Fibroblast of mammary gland (primary cell): ENCODE measurements at regions not wholly inside any gene's neighbourhood (a gene's known extent, or its start where the extent isn't known, plus 50 kb on each side); places are given as distances from the start of the nearest gene placed in this dataset.

Source experiments
- DNase-seq: peaks from one replicate; pipeline ENCODE4 v3.0.0-alpha.2; 2010; ENCODE audit warnings: low read depth
- H3K4me3 ChIP-seq: 2 replicates; pipeline ENCODE4 v1.5.1; 2011; ENCODE audit warnings: low read depth, mild to moderate bottlenecking, low read length, moderate library complexity; ENCODE audit not compliant: control insufficient read depth
- TF ChIP-seq, protein P1 (sequence below): conservative IDR thresholded peaks from 2 replicates; pipeline ENCODE4 v1.5.1; 2011; ENCODE audit warnings: low read depth, low read length, inconsistent platforms; ENCODE audit not compliant: control insufficient read depth, insufficient read depth

DNA sequence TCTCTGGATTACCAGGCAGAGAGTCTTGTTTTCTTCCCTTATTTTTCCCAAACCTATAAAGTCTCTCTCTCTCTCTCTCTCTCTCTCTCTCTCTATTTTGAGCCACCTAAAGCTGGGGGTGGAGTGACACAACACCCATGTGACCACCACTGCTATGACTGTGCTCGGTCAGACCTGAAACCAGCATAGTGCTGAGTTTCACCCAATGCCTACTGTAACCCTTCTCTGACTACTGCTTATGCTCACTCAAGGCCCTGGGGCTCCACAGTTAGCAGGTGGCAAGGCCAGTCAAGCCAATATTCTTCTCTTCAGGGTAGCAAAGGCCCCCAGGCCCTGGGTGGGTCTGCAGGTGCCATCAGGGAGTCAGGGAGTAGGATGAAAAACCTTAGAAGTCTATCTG lies 114.7 kb upstream of the ARMCX2 start:
- TF ChIP-seq, protein P1, sequence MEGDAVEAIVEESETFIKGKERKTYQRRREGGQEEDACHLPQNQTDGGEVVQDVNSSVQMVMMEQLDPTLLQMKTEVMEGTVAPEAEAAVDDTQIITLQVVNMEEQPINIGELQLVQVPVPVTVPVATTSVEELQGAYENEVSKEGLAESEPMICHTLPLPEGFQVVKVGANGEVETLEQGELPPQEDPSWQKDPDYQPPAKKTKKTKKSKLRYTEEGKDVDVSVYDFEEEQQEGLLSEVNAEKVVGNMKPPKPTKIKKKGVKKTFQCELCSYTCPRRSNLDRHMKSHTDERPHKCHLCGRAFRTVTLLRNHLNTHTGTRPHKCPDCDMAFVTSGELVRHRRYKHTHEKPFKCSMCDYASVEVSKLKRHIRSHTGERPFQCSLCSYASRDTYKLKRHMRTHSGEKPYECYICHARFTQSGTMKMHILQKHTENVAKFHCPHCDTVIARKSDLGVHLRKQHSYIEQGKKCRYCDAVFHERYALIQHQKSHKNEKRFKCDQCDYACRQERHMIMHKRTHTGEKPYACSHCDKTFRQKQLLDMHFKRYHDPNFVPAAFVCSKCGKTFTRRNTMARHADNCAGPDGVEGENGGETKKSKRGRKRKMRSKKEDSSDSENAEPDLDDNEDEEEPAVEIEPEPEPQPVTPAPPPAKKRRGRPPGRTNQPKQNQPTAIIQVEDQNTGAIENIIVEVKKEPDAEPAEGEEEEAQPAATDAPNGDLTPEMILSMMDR, result no peak
- DNase-seq, result no peak
- no peak overlapping the region for H3K4me3 ChIP-seq

DNA sequence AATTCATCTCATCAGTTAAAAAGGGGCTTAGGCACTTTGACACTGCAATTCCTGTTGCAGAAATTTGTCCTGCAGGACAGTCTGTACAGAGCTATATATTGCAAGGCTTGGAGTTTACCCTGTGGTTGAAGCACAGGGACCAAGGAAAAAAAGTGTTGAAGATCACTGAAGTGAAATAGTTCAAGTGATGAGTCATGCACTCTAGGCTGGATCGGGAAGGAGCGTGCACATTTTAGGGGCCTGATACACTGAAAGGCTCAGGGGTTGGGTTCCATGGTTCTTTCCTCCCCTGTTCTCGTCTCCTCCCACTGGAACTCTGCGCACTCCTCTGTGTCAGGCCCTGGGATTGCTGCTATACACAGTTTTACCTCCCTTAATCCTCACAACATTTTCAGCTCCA lies 104.9 kb upstream of the ARMCX2 start:
- DNase-seq, result peak; percentile 18
- TF ChIP-seq, protein P1, result no peak
- H3K4me3 ChIP-seq, result no peak overlapping the region

DNA sequence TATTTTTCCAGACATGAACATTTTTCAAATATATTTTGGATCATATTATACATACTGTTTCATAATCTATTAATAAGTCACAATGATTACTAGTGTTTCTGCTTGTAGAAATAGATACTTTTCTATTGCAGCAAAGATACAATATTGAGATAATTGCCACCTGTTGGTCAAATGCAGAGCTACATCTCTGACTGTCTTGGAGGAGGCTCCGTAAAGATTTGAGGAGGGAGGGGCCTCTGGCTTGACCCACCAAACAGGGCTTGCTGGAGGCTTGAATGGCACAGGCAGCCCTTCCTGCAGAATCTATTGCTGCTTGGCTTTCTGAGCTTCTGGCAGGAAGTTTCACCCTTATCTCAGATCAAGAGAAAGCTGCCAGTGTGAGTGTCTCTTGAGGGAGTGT lies 99.3 kb upstream of the ARMCX2 start:
- H3K4me3 ChIP-seq, result no peak overlapping the region
- TF ChIP-seq, protein P1, result peak; percentile 45
- peak; percentile 49 for DNase-seq

DNA sequence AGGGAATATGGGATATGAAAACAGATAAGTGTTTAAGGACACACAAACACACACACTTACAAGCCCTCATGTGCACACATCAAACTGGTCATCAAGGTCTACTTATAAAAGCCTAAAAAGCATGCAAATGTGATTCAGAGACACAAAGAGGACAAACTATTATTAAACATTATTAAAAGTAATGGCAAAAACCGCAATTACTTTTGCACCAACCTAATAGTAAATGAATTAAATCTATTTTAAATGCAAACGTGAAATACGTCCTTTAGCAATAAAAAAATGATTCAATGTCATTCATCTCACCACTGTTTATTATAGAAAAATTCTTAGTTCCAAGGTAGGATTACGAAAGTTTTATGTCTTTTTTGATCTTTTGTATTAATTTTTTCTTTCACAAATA lies 91.1 kb upstream of the ARMCX2 start:
- TF ChIP-seq, protein P1, result no peak
- DNase-seq, result no peak
- no peak overlapping the region for H3K4me3 ChIP-seq

DNA sequence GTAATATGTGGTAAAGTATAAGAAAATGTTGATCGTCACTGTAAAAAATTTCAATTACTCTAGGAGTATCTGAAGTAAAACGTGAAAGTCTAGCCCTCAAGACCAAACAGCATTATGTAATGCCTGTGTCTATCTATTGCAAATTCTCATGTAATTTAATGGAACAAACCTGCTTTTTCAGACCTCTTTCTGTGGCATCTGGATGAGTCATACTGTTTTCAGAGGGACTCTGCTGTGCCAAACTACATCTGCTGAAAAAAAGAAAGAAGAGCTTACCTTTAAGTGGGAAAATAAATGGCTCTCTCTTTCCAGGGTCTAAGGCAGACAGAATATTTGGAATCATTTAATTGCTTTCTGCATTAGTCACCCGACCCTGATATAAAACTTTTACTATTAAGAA lies 89.8 kb upstream of the ARMCX2 start:
- H3K4me3 ChIP-seq, result no peak overlapping the region
- peak; percentile 2 for DNase-seq
- TF ChIP-seq, protein P1, result no peak

DNA sequence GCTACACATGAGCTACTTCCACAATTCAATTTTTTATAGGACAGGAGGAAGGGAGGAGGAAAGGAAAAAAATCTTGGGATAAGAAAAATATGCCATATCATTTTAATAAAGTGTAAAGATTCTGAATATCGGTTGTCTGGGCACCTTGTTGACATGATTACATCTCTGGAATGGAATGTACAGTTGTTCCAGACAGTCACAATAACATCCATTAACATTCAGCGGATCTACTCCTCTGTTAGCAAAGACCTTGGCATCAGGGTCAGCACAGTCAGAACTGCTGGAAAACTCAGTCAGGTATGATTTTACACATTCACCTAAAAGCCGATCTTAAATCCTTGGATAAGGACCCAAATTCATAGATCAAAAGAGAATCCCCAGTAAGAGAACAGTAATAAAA lies 85.4 kb upstream of the ARMCX2 start:
- DNase-seq, result no peak
- TF ChIP-seq, protein P1, result no peak
- no peak overlapping the region for H3K4me3 ChIP-seq

DNA sequence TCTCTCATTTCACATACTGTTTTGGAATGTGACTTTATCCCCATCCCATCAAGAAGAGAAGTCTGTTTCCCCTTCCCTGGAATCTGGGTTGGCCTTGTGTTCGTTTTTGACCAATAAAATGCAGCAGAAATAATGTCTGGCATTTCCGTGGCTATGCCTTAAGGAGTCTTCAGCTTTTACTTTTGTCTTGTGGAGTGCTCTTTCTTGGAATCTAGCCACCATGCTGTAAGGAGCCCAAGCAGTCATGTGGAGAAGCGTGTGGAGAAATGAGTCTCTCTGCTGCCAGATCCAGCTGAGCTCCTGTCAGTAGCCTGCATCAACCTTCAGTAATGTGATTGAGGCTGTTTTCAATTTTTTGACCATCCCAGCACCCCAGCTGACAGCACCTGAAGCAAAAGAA lies 84.4 kb upstream of the ARMCX2 start:
- peak; percentile 22 for DNase-seq
- no peak overlapping the region for H3K4me3 ChIP-seq
- TF ChIP-seq, protein P1, result no peak
